Hepatocyte (in vitro differentiated cells): ENCODE measurements at regions not wholly inside any gene's neighbourhood (a gene's known extent, or its start where the extent isn't known, plus 50 kb on each side); places are given as distances from the start of the nearest gene placed in this dataset.

ENCODE experiments used
- CTCF ChIP-seq: fragments of 200-600 bp; sonication (generic); IDR thresholded peaks from 2 replicates; pipeline ENCODE4 v1.5.1; 2016; ENCODE audit warnings: antibody characterized with exemption, mild to moderate bottlenecking; ENCODE audit not compliant: poor library complexity
- EZH2 ChIP-seq: fragments of 200-600 bp; sonication (generic); IDR thresholded peaks from 2 replicates; pipeline ENCODE4 v1.6.1; 2016; ENCODE audit warnings: antibody characterized with exemption, mild to moderate bottlenecking, borderline replicate concordance
- EZH2phosphoT487 ChIP-seq: fragments of 200-600 bp; sonication (generic); IDR thresholded peaks from one replicate; pipeline ENCODE4 v1.6.1; 2018; ENCODE audit warnings: antibody characterized with exemption, mild to moderate bottlenecking, low read depth, moderate library complexity; ENCODE audit not compliant: unreplicated experiment, severe bottlenecking

- TF ChIP-seq CTCF = no peak
- TF ChIP-seq EZH2 = no peak
- no peak for TF ChIP-seq EZH2phosphoT487
These were observed 63.9 kb upstream of the NLGN4X start for GRCh38 chrX:6292599-6292998.
